ENCODE measurements at regions not wholly inside any gene's neighbourhood (a gene's known extent, or its start where the extent isn't known, plus 50 kb on each side); places are given as distances from the start of the nearest gene placed in this dataset.
A peak's percentile ranks its signal among the peaks of the same experiment; 100 is the strongest.
"Not testable (repeated sequence)": the region's sequence is repeated elsewhere in the genome, so short reads cannot be mapped to it uniquely, and the experiment has no call there.

- peak in 1 of 2 donors; percentile 28 for DNase-seq (ENCODE audit: low read depth in 2 of 2)
Measured at GRCh38 chr9:129317179-129318011, 139.3 kb upstream of the IER5L start.

- DNase-seq (ENCODE audit: low read depth in 2 of 2), result no peak
Measured at GRCh38 chr9:129316281-129317030, 138.4 kb upstream of the IER5L start.

GRCh38 chr9:129313331-129313955 lies 135.4 kb upstream of the IER5L start:
- DNase-seq (ENCODE audit: low read depth in 2 of 2), result no peak

GRCh38 chr9:129312251-129313122 lies 134.4 kb upstream of the IER5L start:
- DNase-seq (ENCODE audit: low read depth in 2 of 2), result no peak

- DNase-seq (ENCODE audit: low read depth in 2 of 2), result no peak
Measured at GRCh38 chr9:129311643-129312042, 133.6 kb upstream of the IER5L start.

- no peak for DNase-seq (ENCODE audit: low read depth in 2 of 2)
Measured at GRCh38 chr9:129310666-129311350, 132.7 kb upstream of the IER5L start.

- no peak for DNase-seq (ENCODE audit: low read depth in 2 of 2)
Measured at GRCh38 chr9:129309906-129310305, 131.8 kb upstream of the IER5L start.

GRCh38 chr9:129309041-129309430 lies 131.0 kb upstream of the IER5L start:
- no peak for DNase-seq (ENCODE audit: low read depth in 2 of 2)

- DNase-seq (ENCODE audit: low read depth in 2 of 2), result no peak
Measured at GRCh38 chr9:129307227-129307970, 129.3 kb upstream of the IER5L start.

- DNase-seq (ENCODE audit: low read depth in 2 of 2), result no peak
Measured at GRCh38 chr9:129306318-129306973, 128.4 kb upstream of the IER5L start.

GRCh38 chr9:129305246-129305645 lies 127.2 kb upstream of the IER5L start:
- DNase-seq (ENCODE audit: low read depth in 2 of 2), result no peak

GRCh38 chr9:129301941-129302340 lies 123.9 kb upstream of the IER5L start:
- DNase-seq (ENCODE audit: low read depth in 2 of 2), result no peak

GRCh38 chr9:129296195-129296594 lies 118.1 kb upstream of the IER5L start:
- DNase-seq (ENCODE audit: low read depth in 2 of 2), result not testable (repeated sequence)

- DNase-seq (ENCODE audit: low read depth in 2 of 2), result peak in 1 of 2 donors; percentile 17
Measured at GRCh38 chr9:129291041-129291501, 113.0 kb upstream of the IER5L start.

- no peak for DNase-seq (ENCODE audit: low read depth in 2 of 2)
Measured at GRCh38 chr9:129290606-129291005, 112.5 kb upstream of the IER5L start.

- DNase-seq (ENCODE audit: low read depth in 2 of 2), result no peak
Measured at GRCh38 chr9:129289883-129290282, 111.8 kb upstream of the IER5L start.

GRCh38 chr9:129289131-129289731 lies 111.2 kb upstream of the IER5L start:
- DNase-seq (ENCODE audit: low read depth in 2 of 2), result no peak

GRCh38 chr9:129287619-129288305 lies 109.7 kb upstream of the IER5L start:
- DNase-seq (ENCODE audit: low read depth in 2 of 2), result no peak
